AG09319 (cell line): ENCODE measurements at regions not wholly inside any gene's neighbourhood (a gene's known extent, or its start where the extent isn't known, plus 50 kb on each side); places are given as distances from the start of the nearest gene placed in this dataset.

Experiments used
- DNase-seq: peaks from one replicate; pipeline ENCODE4 v3.0.0-alpha.2; 2010; ENCODE audit warnings: low read depth; ENCODE audit errors: extremely low read depth
- TF ChIP-seq, protein P1 (sequence below): IDR thresholded peaks from 2 replicates; pipeline ENCODE4 v1.5.1; 2011; ENCODE audit warnings: low read depth, mild to moderate bottlenecking, inconsistent platforms, low read length, moderate library complexity

GRCh38 chr3:140752499-140752898 lies 74.6 kb downstream of the TRIM42 start:
- no peak for DNase-seq
- TF ChIP-seq, protein P1, sequence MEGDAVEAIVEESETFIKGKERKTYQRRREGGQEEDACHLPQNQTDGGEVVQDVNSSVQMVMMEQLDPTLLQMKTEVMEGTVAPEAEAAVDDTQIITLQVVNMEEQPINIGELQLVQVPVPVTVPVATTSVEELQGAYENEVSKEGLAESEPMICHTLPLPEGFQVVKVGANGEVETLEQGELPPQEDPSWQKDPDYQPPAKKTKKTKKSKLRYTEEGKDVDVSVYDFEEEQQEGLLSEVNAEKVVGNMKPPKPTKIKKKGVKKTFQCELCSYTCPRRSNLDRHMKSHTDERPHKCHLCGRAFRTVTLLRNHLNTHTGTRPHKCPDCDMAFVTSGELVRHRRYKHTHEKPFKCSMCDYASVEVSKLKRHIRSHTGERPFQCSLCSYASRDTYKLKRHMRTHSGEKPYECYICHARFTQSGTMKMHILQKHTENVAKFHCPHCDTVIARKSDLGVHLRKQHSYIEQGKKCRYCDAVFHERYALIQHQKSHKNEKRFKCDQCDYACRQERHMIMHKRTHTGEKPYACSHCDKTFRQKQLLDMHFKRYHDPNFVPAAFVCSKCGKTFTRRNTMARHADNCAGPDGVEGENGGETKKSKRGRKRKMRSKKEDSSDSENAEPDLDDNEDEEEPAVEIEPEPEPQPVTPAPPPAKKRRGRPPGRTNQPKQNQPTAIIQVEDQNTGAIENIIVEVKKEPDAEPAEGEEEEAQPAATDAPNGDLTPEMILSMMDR: no peak

GRCh38 chr3:140753865-140754754 lies 76.2 kb downstream of the TRIM42 start:
- TF ChIP-seq, protein P1: no peak
- no peak for DNase-seq

- TF ChIP-seq, protein P1: no peak
- DNase-seq: no peak
These were observed 77.1 kb downstream of the TRIM42 start for GRCh38 chr3:140754936-140755335.

DNA sequence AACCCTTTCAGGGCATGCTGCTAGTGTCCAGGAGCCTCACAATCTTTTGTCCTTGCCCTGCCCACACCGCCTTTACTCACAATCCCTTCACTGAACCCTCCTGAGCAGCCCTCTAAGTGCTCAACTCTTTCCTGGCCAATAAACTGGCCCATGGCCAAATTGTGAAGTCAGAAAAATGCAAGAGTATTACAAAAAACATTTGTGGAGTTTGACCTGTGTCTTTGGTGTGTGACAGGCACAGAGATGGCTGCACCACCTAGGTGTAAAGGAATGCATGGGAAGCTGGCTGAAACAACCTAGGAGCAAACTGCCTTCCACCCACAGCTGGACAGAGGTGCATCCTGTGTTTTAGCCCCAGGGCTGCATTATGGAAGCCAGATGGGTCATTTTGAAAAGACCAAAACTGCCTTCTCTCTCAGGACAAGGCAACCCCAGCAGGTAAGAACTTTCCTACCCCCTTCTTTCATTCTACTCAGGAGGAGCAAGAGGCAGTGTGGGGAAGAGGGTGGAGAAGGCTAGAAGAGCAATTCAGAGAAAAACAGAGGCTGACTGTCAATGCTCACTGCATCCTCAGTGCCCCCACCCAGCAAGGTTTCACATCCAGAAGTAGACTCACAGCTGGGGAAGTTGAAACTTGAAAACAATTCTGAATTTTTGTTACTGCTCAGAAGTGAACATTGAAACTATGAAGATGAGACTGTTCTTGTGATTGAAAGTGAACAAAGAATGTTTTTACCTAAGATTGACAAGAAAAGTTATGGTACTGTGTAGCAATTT lies 78.6 kb downstream of the TRIM42 start:
- no peak for DNase-seq
- TF ChIP-seq, protein P1: no peak

DNA sequence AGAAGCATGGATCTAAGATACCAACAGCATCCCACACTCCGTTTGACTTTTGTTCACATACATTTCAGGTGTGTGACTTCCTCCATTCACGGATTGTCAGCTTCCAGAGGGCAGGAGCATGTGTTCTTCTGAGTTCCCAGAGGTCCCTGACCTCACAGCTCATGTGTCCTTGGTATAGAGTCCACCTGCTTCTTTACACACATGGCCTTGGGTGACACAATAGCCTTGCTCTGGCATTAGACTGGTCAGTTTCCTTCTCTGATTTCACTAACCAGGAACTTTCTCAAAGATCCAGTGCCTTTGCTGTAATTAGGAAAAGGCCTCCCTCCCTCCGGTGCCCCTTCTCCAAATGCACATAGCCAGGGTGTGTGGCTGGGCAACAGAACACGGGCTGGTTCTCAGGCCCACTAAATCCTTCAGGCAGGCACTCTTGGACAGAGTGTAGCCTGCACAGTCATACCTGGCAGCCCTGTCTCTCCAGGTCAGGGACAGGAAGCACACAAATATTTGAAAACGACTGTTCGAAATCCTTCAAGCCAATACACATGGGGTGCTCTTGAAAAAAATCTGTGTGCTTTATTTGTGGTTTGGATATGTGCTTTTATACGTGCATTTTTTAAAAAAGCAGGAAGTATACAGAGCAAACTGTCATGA lies 81.1 kb downstream of the TRIM42 start:
- no peak for DNase-seq
- TF ChIP-seq, protein P1: no peak

- TF ChIP-seq, protein P1: no peak
- no peak for DNase-seq
These were observed 82.6 kb downstream of the TRIM42 start for GRCh38 chr3:140760324-140761075.
